ENCODE measurements at regions not wholly inside any gene's neighbourhood (a gene's known extent, or its start where the extent isn't known, plus 50 kb on each side); places are given as distances from the start of the nearest gene placed in this dataset.

DNA sequence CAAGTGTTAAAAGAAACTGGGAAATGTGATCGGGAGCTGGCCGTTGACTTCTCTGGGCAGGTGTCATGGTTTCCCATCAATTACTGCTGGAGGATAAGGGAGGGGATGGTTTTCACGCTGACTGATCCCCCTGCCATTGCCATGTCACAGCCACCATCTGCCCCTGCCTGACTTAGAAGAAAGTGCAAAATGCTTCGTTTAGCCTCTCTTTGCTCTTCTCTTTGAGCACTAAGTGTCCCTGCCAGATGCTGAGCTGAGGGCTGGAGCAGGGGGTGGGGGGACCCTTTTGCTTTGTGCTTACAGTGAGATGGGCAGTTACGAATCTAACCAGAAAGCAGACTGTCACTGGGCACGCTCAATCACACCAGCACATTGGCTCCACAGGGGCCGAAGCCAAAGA lies 138.4 kb upstream of the ALDH1B1 start:
- TF ChIP-seq, protein P1, sequence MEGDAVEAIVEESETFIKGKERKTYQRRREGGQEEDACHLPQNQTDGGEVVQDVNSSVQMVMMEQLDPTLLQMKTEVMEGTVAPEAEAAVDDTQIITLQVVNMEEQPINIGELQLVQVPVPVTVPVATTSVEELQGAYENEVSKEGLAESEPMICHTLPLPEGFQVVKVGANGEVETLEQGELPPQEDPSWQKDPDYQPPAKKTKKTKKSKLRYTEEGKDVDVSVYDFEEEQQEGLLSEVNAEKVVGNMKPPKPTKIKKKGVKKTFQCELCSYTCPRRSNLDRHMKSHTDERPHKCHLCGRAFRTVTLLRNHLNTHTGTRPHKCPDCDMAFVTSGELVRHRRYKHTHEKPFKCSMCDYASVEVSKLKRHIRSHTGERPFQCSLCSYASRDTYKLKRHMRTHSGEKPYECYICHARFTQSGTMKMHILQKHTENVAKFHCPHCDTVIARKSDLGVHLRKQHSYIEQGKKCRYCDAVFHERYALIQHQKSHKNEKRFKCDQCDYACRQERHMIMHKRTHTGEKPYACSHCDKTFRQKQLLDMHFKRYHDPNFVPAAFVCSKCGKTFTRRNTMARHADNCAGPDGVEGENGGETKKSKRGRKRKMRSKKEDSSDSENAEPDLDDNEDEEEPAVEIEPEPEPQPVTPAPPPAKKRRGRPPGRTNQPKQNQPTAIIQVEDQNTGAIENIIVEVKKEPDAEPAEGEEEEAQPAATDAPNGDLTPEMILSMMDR (IDR thresholded peaks at IDR 0.05): no peak
- DNase-seq (no peak), ATAC-seq (no peak)
- H3K27me3 ChIP-seq (ENCODE audit: insufficient read depth in 3 of 3, low read length in 2 of 3): no peaks in the 10 kb centered on the region
- no peaks in the 10 kb centered on the region for H3K4me1 ChIP-seq
- WGBS, 3 donors: 40 to 44% (median 43%) methylated on average over 7 of the region's 7 CpGs
- intact Hi-C loops (cut with DNase I): no loop called here
- H3K9me3 ChIP-seq: no peaks in the 10 kb centered on the region
- no peak overlapping the region for H3K4me3 ChIP-seq
- H3K36me3 ChIP-seq (ENCODE audit: insufficient read depth in 1 of 2, low read depth in 1 of 2): no peaks in the 10 kb centered on the region
- H3K27ac ChIP-seq: no peak overlapping the region

DNA sequence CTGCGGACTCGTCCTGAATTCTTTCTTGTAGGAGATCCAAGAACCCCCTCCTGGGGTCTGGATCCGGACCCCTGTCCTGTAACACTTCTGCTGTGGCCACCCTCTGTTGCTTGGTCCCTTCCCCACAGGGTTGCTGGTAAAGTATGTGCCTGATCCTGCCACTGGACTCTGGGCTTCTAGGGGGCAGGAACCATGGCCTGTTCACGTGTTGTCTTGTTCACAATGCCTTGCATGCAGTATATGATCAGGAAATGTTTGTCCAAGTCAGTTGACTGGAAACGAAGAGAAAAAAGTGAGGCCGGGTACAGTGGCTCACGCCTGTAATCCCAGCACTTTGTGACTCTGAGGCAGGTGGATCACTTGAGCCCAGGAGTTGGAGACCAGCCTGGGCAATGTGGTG lies 139.3 kb upstream of the ALDH1B1 start:
- no peak overlapping the region for H3K4me3 ChIP-seq
- H3K36me3 ChIP-seq (ENCODE audit: insufficient read depth in 1 of 2, low read depth in 1 of 2): no peaks in the 10 kb centered on the region
- no peaks in the 10 kb centered on the region for H3K4me1 ChIP-seq
- intact Hi-C loops (cut with DNase I): no loop called here
- no peak overlapping the region for H3K27ac ChIP-seq
- TF ChIP-seq, protein P1 (IDR thresholded peaks at IDR 0.05): no peak
- no peaks in the 10 kb centered on the region for H3K9me3 ChIP-seq
- no peaks in the 10 kb centered on the region for H3K27me3 ChIP-seq (ENCODE audit: insufficient read depth in 3 of 3, low read length in 2 of 3)
- WGBS, 3 donors: 79 to 85% (median 84%) methylated on average over 7 of the region's 7 CpGs
- DNase-seq (no peak), ATAC-seq (no peak)

DNA sequence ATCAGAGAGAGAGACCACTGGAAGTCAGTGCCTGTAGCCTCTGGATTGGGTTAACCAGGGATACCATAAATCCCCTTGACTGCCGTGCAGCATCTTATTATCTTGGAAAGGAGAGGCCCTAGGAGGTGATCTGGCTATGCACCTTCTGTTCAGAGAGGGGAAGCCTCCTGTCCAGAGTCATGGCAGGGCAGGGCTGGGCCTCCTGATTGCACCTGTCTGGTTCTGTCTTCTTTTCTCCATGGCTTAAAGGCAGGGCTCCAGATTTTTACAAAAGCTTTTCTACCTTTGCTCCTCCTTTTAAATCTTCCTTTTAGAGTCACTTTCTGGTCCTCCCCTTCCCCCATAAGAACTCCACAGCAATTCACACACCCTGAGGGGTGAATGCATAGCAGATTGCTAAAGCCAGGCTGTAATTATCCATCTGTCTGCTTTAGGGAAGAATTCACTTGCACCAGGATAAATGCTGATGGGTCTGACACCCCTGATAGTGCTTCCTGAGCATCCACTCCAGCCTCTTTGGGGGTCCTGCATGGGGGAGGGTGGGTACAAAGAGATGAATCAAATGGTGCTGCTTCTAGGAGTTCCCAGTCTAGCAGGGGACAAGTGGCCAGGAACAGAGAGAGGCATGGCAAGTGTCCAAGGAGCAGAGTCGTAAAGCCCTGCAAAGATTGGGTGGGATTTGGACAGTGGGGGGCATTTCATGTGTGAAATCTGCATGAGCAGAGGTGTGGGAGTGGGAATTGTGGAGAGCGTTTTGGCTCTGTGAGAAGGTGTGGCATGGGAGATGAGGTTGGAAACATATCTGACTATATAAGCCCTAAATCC lies 141.3 kb upstream of the ALDH1B1 start:
- no peak overlapping the region for H3K4me3 ChIP-seq
- no peaks in the 10 kb centered on the region for H3K36me3 ChIP-seq (ENCODE audit: insufficient read depth in 1 of 2, low read depth in 1 of 2)
- no peak overlapping the region for H3K27ac ChIP-seq
- 37 to 51% (median 47%) methylated on average over 3 of the region's 3 CpGs for WGBS, 3 donors
- DNase-seq: no peak
- intact Hi-C loops (cut with DNase I): no loop called here
- no peaks in the 10 kb centered on the region for H3K27me3 ChIP-seq (ENCODE audit: insufficient read depth in 3 of 3, low read length in 2 of 3)
- H3K4me1 ChIP-seq: no peaks in the 10 kb centered on the region
- ATAC-seq: no peak
- TF ChIP-seq, protein P1 (IDR thresholded peaks at IDR 0.05): no peak
- H3K9me3 ChIP-seq: no peaks in the 10 kb centered on the region

DNA sequence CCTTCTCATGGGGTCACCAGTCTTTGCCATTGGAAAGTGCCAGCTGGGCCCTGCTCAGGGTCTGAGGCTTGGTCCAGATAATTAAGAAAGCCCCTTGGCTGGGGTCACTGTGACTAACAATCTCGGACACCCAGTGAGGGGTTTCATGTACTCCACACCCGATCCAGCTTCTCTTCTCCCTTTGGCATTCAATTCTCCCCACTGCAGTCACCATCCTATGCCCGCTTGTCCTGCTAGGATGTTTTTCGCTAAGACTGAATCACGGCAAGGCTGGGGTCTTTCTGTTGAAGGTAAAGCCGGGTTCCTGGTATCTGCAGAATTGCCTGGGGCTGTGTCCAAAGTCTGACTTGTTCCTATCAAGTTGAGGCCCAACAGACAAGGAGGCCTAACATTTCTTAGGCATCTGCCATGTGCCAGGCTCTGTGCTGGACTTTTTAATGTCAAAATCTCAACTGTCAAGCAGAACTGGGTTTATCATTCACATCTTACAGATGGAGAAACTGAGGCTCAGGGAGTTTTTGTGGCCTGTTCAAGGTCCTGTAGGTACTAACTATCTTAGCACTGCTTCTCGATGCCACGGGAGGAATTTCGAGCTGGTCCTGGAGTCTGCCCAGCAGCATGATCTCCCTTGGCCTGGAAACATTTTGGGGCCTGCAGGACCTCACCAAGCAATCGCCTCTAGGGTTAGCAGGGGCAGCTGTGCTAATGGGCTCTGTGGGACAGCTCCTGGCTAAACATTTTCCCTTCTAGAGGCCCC lies 142.0 kb upstream of the ALDH1B1 start:
- 72 to 82% (median 74%) methylated on average over 10 of the region's 10 CpGs for WGBS, 3 donors
- Histone ChIP-seq H3K9me3 (no peaks in the 10 kb centered on the region), H3K36me3 (ENCODE audit: insufficient read depth in 1 of 2, low read depth in 1 of 2) (no peaks in the 10 kb centered on the region), H3K27me3 (ENCODE audit: insufficient read depth in 3 of 3, low read length in 2 of 3) (no peaks in the 10 kb centered on the region), H3K4me1 (no peaks in the 10 kb centered on the region), H3K4me3 (no peak overlapping the region), H3K27ac (no peak overlapping the region)
- TF ChIP-seq, protein P1 (IDR thresholded peaks at IDR 0.05): no peak
- no peak for DNase-seq
- ATAC-seq: no peak
- intact Hi-C loops (cut with DNase I): no loop called here
